ENCODE measurements at regions not wholly inside any gene's neighbourhood (a gene's known extent, or its start where the extent isn't known, plus 50 kb on each side); places are given as distances from the start of the nearest gene placed in this dataset.
"Not testable (repeated sequence)": the region's sequence is repeated elsewhere in the genome, so short reads cannot be mapped to it uniquely, and the experiment has no call there.

DNA sequence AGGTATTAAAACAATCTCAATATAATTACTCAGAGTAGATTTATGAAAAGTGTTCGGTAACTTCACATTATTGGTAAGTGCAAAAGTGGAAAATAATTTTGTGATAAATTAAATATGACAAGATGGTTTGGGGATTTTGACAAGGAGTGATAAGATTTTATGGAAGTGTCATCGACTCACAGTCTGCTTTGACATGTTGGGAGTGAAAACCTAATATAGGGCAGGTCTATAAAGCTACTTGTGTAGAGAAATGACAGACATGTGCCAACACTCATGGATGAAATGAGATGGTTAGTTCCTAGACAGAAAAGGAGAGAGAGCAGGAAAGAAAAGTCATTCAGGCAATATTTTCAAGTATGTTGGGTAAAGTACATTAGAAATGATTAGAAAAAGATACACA lies 456.8 kb downstream of the TRAM1L1 start:
- H3K4me3 ChIP-seq: no peak overlapping the region
- no peak overlapping the region for H3K27ac ChIP-seq
- H3K4me1 ChIP-seq (replicated peaks): no peaks in the 10 kb centered on the region
- no peaks in the 10 kb centered on the region for H3K27me3 ChIP-seq (replicated peaks; ENCODE audit: insufficient read depth)
- WGBS: 77% methylated on average over 2 of the region's 2 CpGs
- no peak for DNase-seq (ENCODE audit: low spot score)
- H3K36me3 ChIP-seq: no peaks in the 10 kb centered on the region
- TF ChIP-seq POLR2A (IDR thresholded peaks at IDR 0.05) (no peak), POLR2AphosphoS5 (IDR thresholded peaks at IDR 0.05) (no peak)
- TF ChIP-seq, protein P1, sequence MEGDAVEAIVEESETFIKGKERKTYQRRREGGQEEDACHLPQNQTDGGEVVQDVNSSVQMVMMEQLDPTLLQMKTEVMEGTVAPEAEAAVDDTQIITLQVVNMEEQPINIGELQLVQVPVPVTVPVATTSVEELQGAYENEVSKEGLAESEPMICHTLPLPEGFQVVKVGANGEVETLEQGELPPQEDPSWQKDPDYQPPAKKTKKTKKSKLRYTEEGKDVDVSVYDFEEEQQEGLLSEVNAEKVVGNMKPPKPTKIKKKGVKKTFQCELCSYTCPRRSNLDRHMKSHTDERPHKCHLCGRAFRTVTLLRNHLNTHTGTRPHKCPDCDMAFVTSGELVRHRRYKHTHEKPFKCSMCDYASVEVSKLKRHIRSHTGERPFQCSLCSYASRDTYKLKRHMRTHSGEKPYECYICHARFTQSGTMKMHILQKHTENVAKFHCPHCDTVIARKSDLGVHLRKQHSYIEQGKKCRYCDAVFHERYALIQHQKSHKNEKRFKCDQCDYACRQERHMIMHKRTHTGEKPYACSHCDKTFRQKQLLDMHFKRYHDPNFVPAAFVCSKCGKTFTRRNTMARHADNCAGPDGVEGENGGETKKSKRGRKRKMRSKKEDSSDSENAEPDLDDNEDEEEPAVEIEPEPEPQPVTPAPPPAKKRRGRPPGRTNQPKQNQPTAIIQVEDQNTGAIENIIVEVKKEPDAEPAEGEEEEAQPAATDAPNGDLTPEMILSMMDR (IDR thresholded peaks at IDR 0.05): no peak
- no peaks in the 10 kb centered on the region for H3K9me3 ChIP-seq
- intact Hi-C loops (cut with DNase I): no loop called here

DNA sequence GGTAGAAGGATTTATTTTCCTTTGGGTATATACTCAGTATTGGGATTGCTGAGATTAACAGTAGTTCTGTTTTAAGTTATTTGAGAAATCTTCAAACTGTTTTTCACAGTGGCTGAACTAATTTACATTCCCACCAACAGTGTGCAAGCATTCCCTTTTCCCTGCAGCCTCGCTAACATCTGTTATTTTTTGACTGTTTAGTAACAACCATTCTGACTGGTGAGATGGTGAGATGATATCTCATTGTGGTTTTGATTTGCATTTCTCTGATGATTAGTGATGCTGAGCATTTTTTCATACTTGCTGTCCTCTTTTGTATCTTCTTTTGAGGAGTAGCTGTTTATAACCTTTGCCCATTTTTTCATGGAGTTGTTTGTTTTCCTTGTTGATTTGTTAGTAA lies 457.8 kb downstream of the TRAM1L1 start:
- TF ChIP-seq, protein P1 (IDR thresholded peaks at IDR 0.05): no peak
- no peak for TF ChIP-seq POLR2AphosphoS5 (IDR thresholded peaks at IDR 0.05)
- TF ChIP-seq POLR2A (IDR thresholded peaks at IDR 0.05): no peak
- no peaks in the 10 kb centered on the region for H3K27me3 ChIP-seq (replicated peaks; ENCODE audit: insufficient read depth)
- H3K4me1 ChIP-seq (replicated peaks): no peaks in the 10 kb centered on the region
- H3K4me3 ChIP-seq: no peak overlapping the region
- H3K36me3 ChIP-seq: no peaks in the 10 kb centered on the region
- H3K9me3 ChIP-seq: no peaks in the 10 kb centered on the region
- intact Hi-C loops (cut with DNase I): no loop called here
- WGBS: 28% methylated on average over 1 of the region's 1 CpG
- DNase-seq (ENCODE audit: low spot score): no peak
- no peak overlapping the region for H3K27ac ChIP-seq

DNA sequence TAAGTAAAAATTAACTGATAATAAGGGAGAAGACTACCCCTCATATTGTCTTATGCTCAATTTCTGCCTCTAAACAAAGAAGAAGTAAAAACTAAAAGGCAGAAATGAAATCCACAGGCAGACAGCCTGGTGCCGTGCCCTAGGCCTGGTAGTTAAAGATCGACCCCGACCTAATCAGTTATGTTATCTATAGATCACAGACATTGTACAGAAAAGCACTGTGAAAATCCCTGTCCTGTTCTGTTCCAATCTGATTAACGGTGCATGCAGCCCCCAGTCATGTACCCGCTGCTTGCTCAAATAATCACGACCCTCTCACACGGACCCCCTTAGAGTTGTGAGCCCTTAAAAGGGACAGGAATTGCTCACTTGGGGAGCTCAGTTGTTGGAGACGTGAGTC lies 465.9 kb downstream of the TRAM1L1 start:
- H3K4me3 ChIP-seq; DNase-seq (ENCODE audit: low spot score); H3K27ac ChIP-seq; H3K27me3 ChIP-seq (replicated peaks; ENCODE audit: insufficient read depth); intact Hi-C loops (cut with DNase I); H3K36me3 ChIP-seq; H3K4me1 ChIP-seq (replicated peaks); H3K9me3 ChIP-seq: not testable (repeated sequence)
- 31% methylated on average over 8 of the region's 8 CpGs for WGBS

DNA sequence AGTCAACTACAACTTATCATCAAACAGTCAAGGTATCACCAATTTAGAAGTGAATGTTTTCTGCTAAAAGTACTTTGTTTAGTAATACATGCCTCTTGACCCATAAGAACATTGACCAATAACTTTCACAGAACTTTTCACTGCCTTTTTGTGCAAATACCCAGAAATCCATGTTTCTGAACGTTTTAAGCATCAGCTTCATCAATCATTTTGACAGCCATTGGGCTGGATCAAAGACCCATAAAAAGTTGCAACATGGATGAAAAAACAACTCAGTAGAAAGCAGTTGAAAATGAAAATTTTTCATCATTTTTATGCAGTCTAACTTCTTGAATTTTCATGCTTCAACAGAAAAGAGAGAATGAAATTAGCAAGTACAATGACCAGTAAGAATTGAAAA lies 466.7 kb downstream of the TRAM1L1 start:
- H3K9me3 ChIP-seq: no peaks in the 10 kb centered on the region
- no peaks in the 10 kb centered on the region for H3K36me3 ChIP-seq
- no peaks in the 10 kb centered on the region for H3K4me1 ChIP-seq (replicated peaks)
- TF ChIP-seq POLR2AphosphoS5 (IDR thresholded peaks at IDR 0.05): no peak
- WGBS: 10% methylated on average over 1 of the region's 1 CpG
- no peak for DNase-seq (ENCODE audit: low spot score)
- H3K27ac ChIP-seq: no peak overlapping the region
- intact Hi-C loops (cut with DNase I): no loop called here
- H3K27me3 ChIP-seq (replicated peaks; ENCODE audit: insufficient read depth): no peaks in the 10 kb centered on the region
- H3K4me3 ChIP-seq: no peak overlapping the region

DNA sequence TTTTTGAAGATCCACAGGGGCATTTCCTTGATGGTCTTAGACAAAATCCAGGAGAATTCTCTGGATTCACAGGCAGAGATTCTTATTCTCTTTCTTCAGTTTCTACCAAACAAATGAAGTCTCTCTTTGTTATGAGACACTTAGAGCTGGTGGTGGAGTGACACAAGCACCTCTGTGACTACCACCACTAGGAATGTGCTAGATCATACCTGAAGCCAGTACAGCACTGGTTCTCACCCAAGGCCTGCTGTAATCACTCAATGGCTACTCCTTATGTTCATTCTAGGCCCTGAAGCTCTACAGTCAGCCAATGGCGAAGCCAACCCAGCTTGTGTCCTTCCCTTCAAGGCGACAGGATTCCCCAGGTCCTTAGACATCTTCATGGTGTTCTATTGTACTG lies 482.3 kb downstream of the TRAM1L1 start:
- no peak for DNase-seq (ENCODE audit: low spot score)
- Histone ChIP-seq H3K27ac (no peak overlapping the region), H3K4me1 (replicated peaks) (no peaks in the 10 kb centered on the region), H3K4me3 (no peak overlapping the region), H3K36me3 (no peaks in the 10 kb centered on the region), H3K9me3 (no peaks in the 10 kb centered on the region), H3K27me3 (replicated peaks; ENCODE audit: insufficient read depth) (no peaks in the 10 kb centered on the region)
- no peak for TF ChIP-seq POLR2A (IDR thresholded peaks at IDR 0.05)
- TF ChIP-seq POLR2AphosphoS5 (IDR thresholded peaks at IDR 0.05): no peak
- TF ChIP-seq, protein P1 (IDR thresholded peaks at IDR 0.05): no peak
- 47% methylated on average over 2 of the region's 2 CpGs for WGBS
- intact Hi-C loops (cut with DNase I): no loop called here

DNA sequence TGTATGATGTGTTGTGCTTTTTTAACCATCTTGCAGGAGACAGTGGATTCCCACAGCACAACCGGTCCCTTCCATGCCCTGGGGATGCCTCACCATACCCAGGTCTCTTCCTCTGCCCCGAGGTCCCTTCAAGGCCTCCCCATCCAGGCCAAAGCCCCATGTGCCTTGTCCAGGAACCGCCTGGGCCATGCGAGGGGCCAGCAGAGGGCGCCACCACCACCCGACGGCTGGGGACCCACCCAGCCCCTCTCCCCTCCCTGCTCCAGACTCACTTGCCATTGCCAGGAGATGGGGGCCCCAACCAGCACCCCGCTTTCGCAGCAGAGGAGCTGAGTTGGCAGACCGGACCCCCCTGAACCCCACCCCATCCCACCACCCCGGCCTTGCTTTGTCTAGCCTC lies 485.5 kb downstream of the TRAM1L1 start:
- DNase-seq (ENCODE audit: low spot score): no peak
- H3K4me3 ChIP-seq: no peak overlapping the region
- 79% methylated on average over 10 of the region's 11 CpGs for WGBS
- H3K27me3 ChIP-seq (replicated peaks; ENCODE audit: insufficient read depth): no peaks in the 10 kb centered on the region
- H3K4me1 ChIP-seq (replicated peaks): no peaks in the 10 kb centered on the region
- TF ChIP-seq POLR2A (IDR thresholded peaks at IDR 0.05) (no peak), POLR2AphosphoS5 (IDR thresholded peaks at IDR 0.05) (no peak)
- TF ChIP-seq, protein P1 (IDR thresholded peaks at IDR 0.05): no peak
- no peak overlapping the region for H3K27ac ChIP-seq
- intact Hi-C loops (cut with DNase I): no loop called here
- H3K9me3 ChIP-seq: no peaks in the 10 kb centered on the region
- H3K36me3 ChIP-seq: no peaks in the 10 kb centered on the region
